H1 (cell line): ENCODE measurements at regions not wholly inside any gene's neighbourhood (a gene's known extent, or its start where the extent isn't known, plus 50 kb on each side); places are given as distances from the start of the nearest gene placed in this dataset.
A peak's percentile ranks its signal among the peaks of the same experiment; 100 is the strongest.

Experiments used
- CTCF ChIA-PET: fragments of 300-600 bp; sonication (Branson Sonifier 250); formaldehyde crosslinking; loops from one replicate; lab custom pipeline; 2021; ENCODE audit not compliant: partially characterized antibody; lab: Charles Lee
- POLR2A ChIA-PET: fragments of 300-600 bp; sonication (Branson Sonifier 250); formaldehyde crosslinking; loops from one replicate; lab custom pipeline; 2021; ENCODE audit warnings: inconsistent platforms; ENCODE audit not compliant: partially characterized antibody; lab: Charles Lee
- DNase-seq, 2 experiments: peaks; one replicate each; pipeline versions ENCODE4 v3.0.0 to v3.0.0-alpha.2; 2010 to 2022; ENCODE audit warnings: low spot score in 2 of 2, low read depth in 1 of 2, mixed read lengths in 1 of 2
- FAIRE-seq: peaks from 2 replicates; lab custom pipeline; 2011; peaks lifted over from hg19 to GRCh38; lab: Jason Lieb, UNC
- H2AFZ ChIP-seq: 2 replicates; pipeline ENCODE4 v1.8.1; 2012; ENCODE audit warnings: low read length, inconsistent platforms
- H2AK5ac ChIP-seq: 2 replicates; pipeline ENCODE4 v1.6.1; 2013; ENCODE audit warnings: low read depth, low read length
- H2BK120ac ChIP-seq: replicated peaks from 2 replicates; pipeline ENCODE3; 2013; ENCODE audit warnings: low read depth, low read length, inconsistent platforms
- H2BK12ac ChIP-seq: 2 replicates; pipeline ENCODE4 v1.6.1; 2013; ENCODE audit warnings: low read depth, low read length
- H2BK15ac ChIP-seq: 2 replicates; pipeline ENCODE4 v1.6.1; 2013; ENCODE audit warnings: low read length
- H2BK20ac ChIP-seq: 2 replicates; pipeline ENCODE4 v1.6.1; 2013; ENCODE audit warnings: low read length
- H2BK5ac ChIP-seq: 2 replicates; pipeline ENCODE4 v1.6.1; 2013; ENCODE audit warnings: low read depth, low read length
- H3K14ac ChIP-seq: 2 replicates; pipeline ENCODE4 v1.6.1; 2013; ENCODE audit warnings: inconsistent platforms; ENCODE audit not compliant: insufficient read length
- H3K18ac ChIP-seq: 2 replicates; pipeline ENCODE4 v1.6.1; 2013; ENCODE audit warnings: low read length; ENCODE audit errors: extremely low read depth
- H3K23ac ChIP-seq: 2 replicates; pipeline ENCODE4 v1.6.1; 2013; ENCODE audit warnings: inconsistent platforms; ENCODE audit not compliant: insufficient read length
- H3K23me2 ChIP-seq: 2 replicates; pipeline ENCODE4 v1.6.1; 2013; ENCODE audit warnings: low read depth, low read length
- H3K27ac ChIP-seq: 2 replicates; pipeline ENCODE4 v1.6.1; 2011; ENCODE audit warnings: low read depth, low read length, inconsistent platforms
- H3K27me3 ChIP-seq, 4 experiments: replicated peaks in 1 of 4; 1 replicate in 1 of 4; 2 replicates in 3 of 4; pipeline versions ENCODE4 v1.6.1 to v1.8.1; 2011 to 2013; ENCODE audit warnings: low read length in 3 of 4, mild to moderate bottlenecking in 3 of 4, inconsistent platforms in 2 of 4, mixed read lengths in 2 of 4, moderate library complexity in 1 of 4; ENCODE audit not compliant: control insufficient read depth in 3 of 4, insufficient read depth in 3 of 4; ENCODE audit errors: extremely low read depth in 1 of 4
- H3K36me3 ChIP-seq, 4 experiments: 2 replicates each; pipeline versions ENCODE4 v1.6.1 to v1.8.1; 2011 to 2013; ENCODE audit warnings: mild to moderate bottlenecking in 4 of 4, low read length in 3 of 4, moderate library complexity in 2 of 4, control low read depth in 1 of 4, inconsistent platforms in 1 of 4; ENCODE audit not compliant: insufficient read depth in 4 of 4, control insufficient read depth in 2 of 4
- H3K4ac ChIP-seq: replicated peaks from 2 replicates; pipeline ENCODE3; 2013; ENCODE audit warnings: low read length, low read depth, mixed read lengths, inconsistent platforms; ENCODE audit not compliant: insufficient read length
- H3K4me1 ChIP-seq, 4 experiments: replicated peaks in 1 of 4; 1 replicate in 1 of 4; 2 replicates in 3 of 4; pipeline versions ENCODE4 v1.6.1 to v1.8.1; 2011 to 2013; ENCODE audit warnings: low read length in 3 of 4, inconsistent platforms in 2 of 4, mixed read lengths in 1 of 4; ENCODE audit not compliant: insufficient read depth in 4 of 4, control insufficient read depth in 3 of 4
- H3K4me2 ChIP-seq, 2 experiments: 2 replicates each; pipeline versions ENCODE4 v1.6.1 to v1.8.1; 2011 to 2013; ENCODE audit warnings: low read depth in 2 of 2, low read length in 2 of 2, control low read depth in 1 of 2, inconsistent platforms in 1 of 2, mild to moderate bottlenecking in 1 of 2; ENCODE audit not compliant: insufficient read depth in 1 of 2
- H3K4me3 ChIP-seq, 4 experiments: fragments of 200-600, 300-600 bp in 1 of 4; sonication (generic), shearing (Covaris generic), sonication (Bioruptor Twin) in 1 of 4; 2 replicates each; pipeline versions ENCODE4 v1.5.1 to v1.8.1; 2011 to 2016; ENCODE audit warnings: low read length in 4 of 4, low read depth in 3 of 4, control low read depth in 2 of 4, inconsistent platforms in 2 of 4, mild to moderate bottlenecking in 2 of 4, mixed read lengths in 1 of 4, moderate library complexity in 1 of 4; ENCODE audit not compliant: insufficient read depth in 2 of 4; ENCODE audit errors: extremely low read depth in 1 of 4
- H3K56ac ChIP-seq: replicated peaks from 2 replicates; pipeline ENCODE3; 2013; ENCODE audit warnings: low read depth, mild to moderate bottlenecking, mixed read lengths, low read length, inconsistent platforms; ENCODE audit not compliant: insufficient read length
- H3K79me1 ChIP-seq: 2 replicates; pipeline ENCODE4 v1.6.1; 2013; ENCODE audit warnings: low read depth, low read length, control low read depth
- H3K79me2 ChIP-seq, 2 experiments: 2 replicates each; pipeline versions ENCODE4 v1.6.1 to v1.8.1; 2012 to 2013; ENCODE audit warnings: low read length in 2 of 2, mild to moderate bottlenecking in 2 of 2, inconsistent platforms in 1 of 2; ENCODE audit not compliant: insufficient read depth in 2 of 2, control insufficient read depth in 1 of 2
- H3K9ac ChIP-seq, 4 experiments: replicated peaks in 1 of 4; 1 replicate in 1 of 4; 2 replicates in 3 of 4; pipeline versions ENCODE4 v1.6.1 to v1.8.1; 2011 to 2013; ENCODE audit warnings: low read depth in 3 of 4, low read length in 3 of 4, control low read depth in 2 of 4, mild to moderate bottlenecking in 2 of 4, moderate library complexity in 2 of 4, inconsistent platforms in 1 of 4; ENCODE audit errors: extremely low read depth in 1 of 4
- H3K9me3 ChIP-seq, 2 experiments: 2 replicates each; pipeline versions ENCODE4 v1.6.1 to v1.8.1; 2012 to 2013; ENCODE audit warnings: mild to moderate bottlenecking in 2 of 2, moderate library complexity in 2 of 2, control low read depth in 1 of 2, inconsistent platforms in 1 of 2, low read depth in 1 of 2, low read length in 1 of 2, mixed read lengths in 1 of 2; ENCODE audit not compliant: insufficient read depth in 2 of 2
- H4K20me1 ChIP-seq, 2 experiments: replicated peaks in 1 of 2; 2 replicates each; pipeline versions ENCODE3 to v1.8.1; 2011 to 2013; ENCODE audit warnings: inconsistent platforms in 2 of 2, low read length in 2 of 2, mild to moderate bottlenecking in 1 of 2; ENCODE audit not compliant: insufficient read depth in 2 of 2, control insufficient read depth in 1 of 2
- H4K5ac ChIP-seq: 2 replicates; pipeline ENCODE4 v1.6.1; 2013; ENCODE audit warnings: low read length, low read depth, mixed read lengths, inconsistent platforms; ENCODE audit not compliant: insufficient read length
- H4K8ac ChIP-seq: 2 replicates; pipeline ENCODE4 v1.8.0; 2013; ENCODE audit warnings: mild to moderate bottlenecking, moderate library complexity, low read length, inconsistent platforms; ENCODE audit not compliant: insufficient read depth; ENCODE audit errors: extremely low read depth
- H4K91ac ChIP-seq: replicated peaks from 2 replicates; pipeline ENCODE3; 2013; ENCODE audit warnings: low read length, mixed read lengths, inconsistent platforms; ENCODE audit not compliant: insufficient read length
- WGBS, 2 experiments: shearing (Covaris generic) in 1 of 2; methylation state at CpG; one replicate each; pipeline versions ENCODE4 v1.1.6 to v1.1.7; 2013 to 2015; ENCODE audit warnings: low lambda C conversion rate in 2 of 2, mixed read lengths in 2 of 2, inconsistent platforms in 1 of 2, low coverage in 1 of 2, missing lambda C conversion rate in 1 of 2; ENCODE audit not compliant: insufficient replicate concordance in 2 of 2, insufficient coverage in 1 of 2, insufficient read length in 1 of 2; ENCODE audit errors: extremely low coverage in 1 of 2, missing lambda C conversion rate in 1 of 2; 5-methylcytosine and 5-hydroxymethylcytosine counted together
- TF ChIP-seq, protein P1 (sequence below), 3 experiments: IDR thresholded peaks; 1 replicate in 2 of 3; 2 replicates in 1 of 3; pipeline versions ENCODE4 v1.5.1 to v1.6.1; 2011; ENCODE audit warnings: low read length in 3 of 3, mild to moderate bottlenecking in 3 of 3, inconsistent platforms in 2 of 3, low read depth in 1 of 3, moderate library complexity in 1 of 3; ENCODE audit not compliant: insufficient read depth in 1 of 3; ENCODE audit errors: control extremely low read depth in 1 of 3

DNA sequence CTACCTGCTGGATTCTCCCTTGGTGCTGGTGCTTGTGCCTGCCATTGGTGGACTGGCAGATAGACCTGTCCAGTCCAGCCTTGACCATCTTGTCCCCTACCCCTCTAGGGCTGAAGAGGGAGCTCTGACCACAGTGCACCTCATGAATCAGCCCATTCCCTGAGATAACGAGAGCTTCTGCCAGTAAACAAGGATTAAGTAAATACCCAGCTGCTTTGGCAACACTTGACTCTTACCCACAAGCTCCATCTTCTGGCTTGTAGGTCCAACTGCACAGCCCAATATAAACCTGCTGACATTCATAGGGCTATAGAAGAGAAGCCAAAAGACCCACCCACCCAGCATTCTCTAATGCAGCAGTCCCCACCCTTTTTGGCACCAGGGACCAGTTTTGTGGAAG, 186.4 kb downstream of the PIK3C3 start:
- Histone ChIP-seq H4K5ac (no peak overlapping the region), H3K4me3 (no peak overlapping the region), H3K36me3 (no peaks in the 10 kb centered on the region; a peak in 1 of 8 replicates), H3K56ac (no peak overlapping the region), H3K14ac (no peak overlapping the region), H3K79me1 (no peaks in the 10 kb centered on the region), H3K79me2 (no peaks in the 10 kb centered on the region), H4K20me1 (no peaks in the 10 kb centered on the region), H3K18ac (no peak overlapping the region), H3K23me2 (no peaks in the 10 kb centered on the region), H2BK20ac (no peak overlapping the region), H2AK5ac (no peak overlapping the region), H3K4me2 (no peak overlapping the region), H3K27ac (no peak overlapping the region), H2AFZ (no peak overlapping the region), H2BK15ac (no peak overlapping the region), H3K9ac (no peak overlapping the region), H4K8ac (no peak overlapping the region), H3K4me1 (no peaks in the 10 kb centered on the region), H2BK120ac (no peak overlapping the region), H3K4ac (no peak overlapping the region), H2BK12ac (no peak overlapping the region), H3K27me3 (no peaks in the 10 kb centered on the region), H3K23ac (no peak overlapping the region), H4K91ac (no peak overlapping the region), H3K9me3 (peaks cover 14 to 15% of the 10 kb centered on the region in 2 experiments), H2BK5ac (no peak overlapping the region)
- ChIA-PET CTCF (interaction anchor here (0.6 to 2.1 kb wide), 10 partner anchors 10 to 131 kb away, joined by 3 to 8 read pairs (median 3); no protein-coding TSS in a partner anchor), POLR2A (no interaction called here)
- FAIRE-seq = no peak
- DNase-seq = no peak
- WGBS, 2 experiments = 67% methylated on average over 1 of the region's 1 CpG; no CpG with 5 or more reads in 1 of the 2 experiments
- TF ChIP-seq, protein P1, sequence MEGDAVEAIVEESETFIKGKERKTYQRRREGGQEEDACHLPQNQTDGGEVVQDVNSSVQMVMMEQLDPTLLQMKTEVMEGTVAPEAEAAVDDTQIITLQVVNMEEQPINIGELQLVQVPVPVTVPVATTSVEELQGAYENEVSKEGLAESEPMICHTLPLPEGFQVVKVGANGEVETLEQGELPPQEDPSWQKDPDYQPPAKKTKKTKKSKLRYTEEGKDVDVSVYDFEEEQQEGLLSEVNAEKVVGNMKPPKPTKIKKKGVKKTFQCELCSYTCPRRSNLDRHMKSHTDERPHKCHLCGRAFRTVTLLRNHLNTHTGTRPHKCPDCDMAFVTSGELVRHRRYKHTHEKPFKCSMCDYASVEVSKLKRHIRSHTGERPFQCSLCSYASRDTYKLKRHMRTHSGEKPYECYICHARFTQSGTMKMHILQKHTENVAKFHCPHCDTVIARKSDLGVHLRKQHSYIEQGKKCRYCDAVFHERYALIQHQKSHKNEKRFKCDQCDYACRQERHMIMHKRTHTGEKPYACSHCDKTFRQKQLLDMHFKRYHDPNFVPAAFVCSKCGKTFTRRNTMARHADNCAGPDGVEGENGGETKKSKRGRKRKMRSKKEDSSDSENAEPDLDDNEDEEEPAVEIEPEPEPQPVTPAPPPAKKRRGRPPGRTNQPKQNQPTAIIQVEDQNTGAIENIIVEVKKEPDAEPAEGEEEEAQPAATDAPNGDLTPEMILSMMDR (IDR thresholded peaks at IDR 0.05; ENCODE audit: control extremely low read depth in 1 of 3, insufficient read depth in 1 of 3, low read depth in 1 of 3, low read length in 3 of 3) = peak in 2 of 3 experiments; percentile 16 to 17; a peak in 2 of 4 replicates
